HFFc6 (cell line): ENCODE measurements at regions not wholly inside any gene's neighbourhood (a gene's known extent, or its start where the extent isn't known, plus 50 kb on each side); places are given as distances from the start of the nearest gene placed in this dataset.

Experiments used
- DNase-seq: peaks from one replicate; pipeline ENCODE4 v3.0.0-alpha.2; 2018
- H3K27ac Mint-ChIP-seq: 2 replicates; pipeline ENCODE4 v1.8.0; 2020; ENCODE audit warnings: mild to moderate bottlenecking, mixed read lengths
- H3K27me3 Mint-ChIP-seq: 2 replicates; pipeline ENCODE4 v1.8.0; 2021; ENCODE audit warnings: mild to moderate bottlenecking, moderate library complexity, mixed read lengths; ENCODE audit not compliant: insufficient read depth
- H3K36me3 Mint-ChIP-seq: 2 replicates; pipeline ENCODE4 v1.8.0; 2021; ENCODE audit warnings: low read depth, mixed read lengths
- H3K4me1 Mint-ChIP-seq: 2 replicates; pipeline ENCODE4 v1.8.0; 2020; ENCODE audit warnings: low read depth, mixed read lengths
- H3K4me3 Mint-ChIP-seq: 2 replicates; pipeline ENCODE4 v1.8.0; 2020; ENCODE audit warnings: mild to moderate bottlenecking, moderate library complexity, mixed read lengths
- H3K9me3 Mint-ChIP-seq: 2 replicates; pipeline ENCODE4 v1.8.0; 2020; ENCODE audit warnings: mild to moderate bottlenecking, mixed read lengths
- TF ChIP-seq, protein P1 (sequence below): fragments of 200-600 bp; sonication (generic); IDR thresholded peaks from 2 replicates; pipeline ENCODE4 v1.5.0; 2021; ENCODE audit warnings: antibody characterized with exemption, mild to moderate bottlenecking

DNA sequence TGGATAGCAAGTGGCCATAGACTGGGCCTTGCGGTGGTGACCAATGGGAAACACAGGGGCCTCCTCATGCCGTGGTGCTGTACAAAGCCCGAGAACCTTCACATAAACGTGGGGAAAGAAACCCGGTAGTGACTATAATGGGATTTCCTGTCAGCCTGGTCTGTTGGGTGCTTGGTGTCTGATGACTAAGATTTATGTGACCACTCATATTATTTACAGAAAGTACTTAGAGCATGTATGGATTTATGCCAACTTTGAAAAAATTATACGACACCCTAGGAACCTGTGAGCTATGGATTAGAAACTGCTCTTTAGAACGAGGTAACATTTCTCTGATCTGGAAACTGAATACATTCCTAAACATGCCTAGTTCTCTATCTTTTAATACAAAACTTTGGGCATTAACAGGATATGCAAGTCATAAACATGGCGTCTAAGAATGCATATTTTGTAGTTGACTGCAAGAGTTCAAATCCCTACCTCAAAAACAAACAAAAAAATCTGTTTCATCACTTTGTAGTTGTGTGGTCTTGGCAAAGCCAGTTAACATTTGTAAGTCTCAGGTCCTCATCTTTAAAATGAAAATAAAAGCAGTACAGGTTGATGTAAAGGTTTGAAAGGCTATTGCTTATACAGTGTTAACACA is 85.4 kb downstream of the TMEM167A start:
- no peaks in the 10 kb centered on the region for H3K4me1 Mint-ChIP-seq
- no peak for DNase-seq
- H3K9me3 Mint-ChIP-seq = no peaks in the 10 kb centered on the region
- H3K27me3 Mint-ChIP-seq = no peaks in the 10 kb centered on the region; the same call in 1 of the 2 replicates
- no peak overlapping the region for H3K4me3 Mint-ChIP-seq
- H3K27ac Mint-ChIP-seq = no peak overlapping the region
- TF ChIP-seq, protein P1, sequence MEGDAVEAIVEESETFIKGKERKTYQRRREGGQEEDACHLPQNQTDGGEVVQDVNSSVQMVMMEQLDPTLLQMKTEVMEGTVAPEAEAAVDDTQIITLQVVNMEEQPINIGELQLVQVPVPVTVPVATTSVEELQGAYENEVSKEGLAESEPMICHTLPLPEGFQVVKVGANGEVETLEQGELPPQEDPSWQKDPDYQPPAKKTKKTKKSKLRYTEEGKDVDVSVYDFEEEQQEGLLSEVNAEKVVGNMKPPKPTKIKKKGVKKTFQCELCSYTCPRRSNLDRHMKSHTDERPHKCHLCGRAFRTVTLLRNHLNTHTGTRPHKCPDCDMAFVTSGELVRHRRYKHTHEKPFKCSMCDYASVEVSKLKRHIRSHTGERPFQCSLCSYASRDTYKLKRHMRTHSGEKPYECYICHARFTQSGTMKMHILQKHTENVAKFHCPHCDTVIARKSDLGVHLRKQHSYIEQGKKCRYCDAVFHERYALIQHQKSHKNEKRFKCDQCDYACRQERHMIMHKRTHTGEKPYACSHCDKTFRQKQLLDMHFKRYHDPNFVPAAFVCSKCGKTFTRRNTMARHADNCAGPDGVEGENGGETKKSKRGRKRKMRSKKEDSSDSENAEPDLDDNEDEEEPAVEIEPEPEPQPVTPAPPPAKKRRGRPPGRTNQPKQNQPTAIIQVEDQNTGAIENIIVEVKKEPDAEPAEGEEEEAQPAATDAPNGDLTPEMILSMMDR = no peak
- H3K36me3 Mint-ChIP-seq = no peaks in the 10 kb centered on the region

DNA sequence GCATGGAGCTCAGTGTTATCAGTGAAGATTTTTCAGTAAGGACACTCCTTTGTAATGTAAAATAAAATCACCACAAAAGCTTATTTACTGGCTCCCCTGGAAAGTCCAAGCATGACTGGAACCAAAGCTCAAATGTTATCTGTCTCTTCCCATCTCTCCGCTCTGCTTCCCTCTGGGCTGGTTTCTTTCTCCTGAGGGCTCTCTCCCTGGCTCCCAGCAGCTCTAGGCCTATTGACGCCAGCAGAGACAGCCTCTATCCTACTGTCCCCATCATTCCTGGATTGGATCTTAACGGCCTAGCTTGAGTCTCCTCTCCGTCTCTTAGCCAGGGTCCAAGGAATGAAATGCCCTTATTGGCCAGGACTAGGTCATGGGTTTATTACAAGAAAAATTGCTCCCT is 86.1 kb downstream of the TMEM167A start:
- TF ChIP-seq, protein P1 = no peak
- Mint-ChIP-seq H3K4me3 (no peak overlapping the region), H3K4me1 (no peaks in the 10 kb centered on the region), H3K9me3 (no peaks in the 10 kb centered on the region), H3K36me3 (no peaks in the 10 kb centered on the region), H3K27me3 (no peaks in the 10 kb centered on the region; the same call in 1 of the 2 replicates), H3K27ac (no peak overlapping the region)
- DNase-seq = no peak

DNA sequence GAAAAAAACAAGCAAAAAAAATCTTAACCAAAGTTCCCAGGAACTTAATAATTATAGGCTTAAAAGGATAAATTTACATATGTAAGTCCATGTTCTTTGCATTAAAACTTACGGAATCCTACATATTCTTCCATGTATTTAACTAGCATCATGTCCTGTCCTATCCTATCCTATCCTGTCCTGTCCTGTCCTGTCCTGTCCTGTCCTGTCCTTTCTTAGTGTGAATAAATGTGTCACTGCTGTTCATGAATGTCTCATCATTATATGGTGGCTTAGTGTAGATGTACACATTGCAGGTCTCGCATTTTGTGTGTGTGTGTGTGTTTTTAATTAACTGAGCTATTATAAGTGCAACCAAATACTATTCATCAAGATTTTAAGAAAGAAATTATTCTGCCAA is 90.0 kb downstream of the TMEM167A start:
- no peaks in the 10 kb centered on the region for H3K36me3 Mint-ChIP-seq
- no peak for DNase-seq
- H3K4me1 Mint-ChIP-seq = no peaks in the 10 kb centered on the region
- H3K27ac Mint-ChIP-seq = no peak overlapping the region
- no peaks in the 10 kb centered on the region; the same call in none of the 2 replicates for H3K27me3 Mint-ChIP-seq
- H3K9me3 Mint-ChIP-seq = no peaks in the 10 kb centered on the region
- TF ChIP-seq, protein P1 = no peak
- no peak overlapping the region for H3K4me3 Mint-ChIP-seq

DNA sequence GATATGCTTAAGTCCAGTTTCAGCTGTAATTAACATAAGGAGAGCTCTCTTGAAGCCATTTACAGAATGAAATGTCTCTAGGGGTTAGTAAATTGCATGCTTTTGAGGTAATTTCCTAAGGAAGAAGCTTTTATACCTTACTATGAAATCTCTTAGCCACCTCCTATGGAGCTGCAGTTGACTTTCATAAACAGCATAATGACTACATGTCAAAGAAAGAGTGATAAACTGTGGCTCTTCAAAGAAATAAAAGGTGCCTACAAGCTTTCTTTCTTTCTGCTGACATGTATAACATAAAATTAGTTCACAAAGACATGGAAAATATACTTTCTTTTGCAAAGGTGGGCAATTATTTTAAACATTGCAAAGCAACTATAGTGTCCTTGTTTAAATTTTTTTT is 90.8 kb downstream of the TMEM167A start:
- no peaks in the 10 kb centered on the region for H3K4me1 Mint-ChIP-seq
- no peaks in the 10 kb centered on the region for H3K36me3 Mint-ChIP-seq
- TF ChIP-seq, protein P1 = no peak
- H3K9me3 Mint-ChIP-seq = no peaks in the 10 kb centered on the region
- H3K4me3 Mint-ChIP-seq = no peak overlapping the region
- H3K27ac Mint-ChIP-seq = no peak overlapping the region
- no peak for DNase-seq
- peaks cover 3% of the 10 kb centered on the region for H3K27me3 Mint-ChIP-seq

DNA sequence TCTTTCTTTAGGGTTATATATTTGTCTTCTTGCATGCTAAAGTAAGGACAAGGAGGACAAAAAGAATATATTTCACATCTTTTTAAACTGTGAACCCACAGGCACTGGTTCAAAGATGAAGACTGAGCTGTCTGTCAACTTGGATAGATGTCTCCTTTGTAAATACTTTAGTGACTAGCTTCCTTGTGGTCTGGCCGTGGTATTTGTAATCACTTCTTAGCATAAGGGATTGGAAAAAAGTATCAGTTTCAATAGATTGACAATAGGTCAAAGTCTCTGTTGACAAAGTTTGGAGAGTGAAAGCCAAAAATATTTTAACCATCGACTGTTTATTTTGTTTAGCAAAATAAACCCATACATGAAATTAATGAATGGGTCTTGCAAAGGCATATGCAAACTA is 91.4 kb downstream of the TMEM167A start:
- peaks cover 3% of the 10 kb centered on the region for H3K27me3 Mint-ChIP-seq
- no peak overlapping the region for H3K4me3 Mint-ChIP-seq
- no peak for DNase-seq
- H3K27ac Mint-ChIP-seq = no peak overlapping the region
- TF ChIP-seq, protein P1 = no peak
- H3K4me1 Mint-ChIP-seq = no peaks in the 10 kb centered on the region
- no peaks in the 10 kb centered on the region for H3K36me3 Mint-ChIP-seq
- H3K9me3 Mint-ChIP-seq = no peaks in the 10 kb centered on the region
